Skin epidermis (tissue), 12 donors: ENCODE measurements at regions not wholly inside any gene's neighbourhood (a gene's known extent, or its start where the extent isn't known, plus 50 kb on each side); places are given as distances from the start of the nearest gene placed in this dataset.
A peak's percentile ranks its signal among the peaks of the same experiment; 100 is the strongest.

Source experiments
- H3K27ac ChIP-seq, 21 experiments: fragments of 200-600 bp; sonication (generic) in 11 of 21; one replicate each; pipeline ENCODE4 v1.5.0; 2020; ENCODE audit warnings: mild to moderate bottlenecking in 3 of 21, inconsistent platforms in 2 of 21, moderate library complexity in 2 of 21
- H3K4me3 ChIP-seq, 7 experiments: fragments of 200-600 bp; sonication (generic) in 2 of 7; one replicate each; pipeline ENCODE4 v1.5.0; 2020; ENCODE audit warnings: inconsistent platforms in 2 of 7, mild to moderate bottlenecking in 2 of 7, moderate library complexity in 1 of 7

DNA sequence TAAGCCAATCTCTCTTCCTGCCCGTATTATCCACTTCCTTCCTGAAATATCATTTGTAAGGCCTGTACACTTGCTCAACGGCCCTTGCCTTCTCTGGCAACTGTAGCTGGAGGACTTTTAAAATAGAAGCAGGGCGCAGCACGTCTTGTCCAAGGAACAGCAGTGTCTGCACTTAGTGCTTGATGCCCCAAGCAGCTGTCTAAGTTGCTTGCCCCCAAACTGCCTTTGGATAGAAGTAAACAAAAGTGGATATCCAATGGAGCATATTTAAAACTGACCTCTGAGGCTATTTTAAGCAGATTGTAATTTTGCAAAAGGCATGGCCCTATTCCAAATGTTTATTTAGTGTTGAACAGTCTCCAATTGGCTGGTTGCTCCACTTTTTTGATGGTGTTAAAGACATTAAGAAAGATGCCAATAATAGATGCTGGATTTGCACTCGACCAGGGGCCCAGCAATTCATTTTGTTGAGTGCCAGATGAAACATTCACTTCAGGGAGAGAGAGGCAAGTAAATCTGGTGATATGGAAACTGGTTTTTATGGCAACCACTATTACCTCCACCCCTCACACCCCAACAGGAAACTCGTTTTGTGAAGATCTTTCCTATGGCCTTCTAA, 526.8 kb upstream of the TBL1XR1 start:
- Histone ChIP-seq H3K4me3 (no peak overlapping the region), H3K27ac (peak overlapping the region in 2 of 21 experiments; percentile 14 to 18)

GRCh38 chr3:177725165-177725564, 527.9 kb upstream of the TBL1XR1 start:
- Histone ChIP-seq H3K4me3 (no peak overlapping the region), H3K27ac (peak overlapping the region in 1 of 21 experiments; percentile 16)

DNA sequence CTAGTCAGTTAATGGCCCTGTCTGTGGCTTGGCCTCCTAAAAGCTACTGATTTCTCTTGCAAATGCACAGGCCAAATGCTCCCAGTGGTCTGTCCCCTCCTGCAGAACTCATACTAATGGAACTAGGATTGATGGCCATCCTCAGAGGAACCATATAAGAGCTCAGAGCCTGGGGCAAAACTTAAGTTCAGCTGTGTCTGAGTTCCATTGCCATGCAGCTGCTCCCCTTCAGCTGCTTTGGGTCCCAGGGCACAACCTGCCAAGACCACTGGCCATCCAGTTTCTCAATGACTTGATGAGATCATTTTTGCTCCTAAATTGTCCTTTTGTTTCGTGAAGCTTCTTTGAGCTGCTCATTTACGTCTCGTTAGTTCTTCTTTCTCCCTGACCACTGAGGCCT, 529.5 kb upstream of the TBL1XR1 start:
- Histone ChIP-seq H3K27ac (no peak overlapping the region), H3K4me3 (no peak overlapping the region)

DNA sequence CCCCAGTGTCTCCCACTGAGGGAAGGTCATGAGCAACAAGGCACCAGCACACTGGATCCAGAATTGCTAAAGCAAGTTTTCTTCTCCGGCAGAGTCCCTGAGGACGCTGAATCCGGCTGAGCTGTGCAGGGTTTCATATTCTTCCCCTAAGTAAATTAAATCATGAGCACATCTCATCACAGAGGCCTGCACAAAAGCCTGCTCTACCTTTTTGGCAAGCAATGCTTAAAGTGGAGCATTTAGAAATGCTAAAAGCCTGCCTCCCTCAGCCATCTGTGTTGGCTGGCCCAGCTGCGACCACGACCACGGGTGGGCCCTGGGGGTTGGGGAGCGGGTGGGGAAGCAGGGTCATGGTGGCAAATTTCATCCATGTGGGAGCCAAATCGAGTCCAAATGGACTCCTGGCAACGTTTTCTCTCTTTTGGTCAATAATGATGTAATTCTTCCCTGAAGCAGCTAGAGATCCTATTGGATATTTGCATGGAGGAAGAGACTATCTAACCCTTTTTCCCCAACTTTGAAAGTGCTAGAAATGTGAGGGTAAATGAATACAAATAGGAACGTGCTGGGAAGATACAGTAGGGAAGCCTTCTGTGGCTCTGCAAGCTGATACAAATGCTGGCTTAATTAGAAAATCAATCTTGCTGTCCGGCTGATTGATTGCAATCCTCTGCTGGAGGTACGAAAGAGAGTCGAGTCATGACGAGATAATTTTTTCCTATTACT, 532.8 kb upstream of the TBL1XR1 start:
- no peak overlapping the region for H3K4me3 ChIP-seq

DNA sequence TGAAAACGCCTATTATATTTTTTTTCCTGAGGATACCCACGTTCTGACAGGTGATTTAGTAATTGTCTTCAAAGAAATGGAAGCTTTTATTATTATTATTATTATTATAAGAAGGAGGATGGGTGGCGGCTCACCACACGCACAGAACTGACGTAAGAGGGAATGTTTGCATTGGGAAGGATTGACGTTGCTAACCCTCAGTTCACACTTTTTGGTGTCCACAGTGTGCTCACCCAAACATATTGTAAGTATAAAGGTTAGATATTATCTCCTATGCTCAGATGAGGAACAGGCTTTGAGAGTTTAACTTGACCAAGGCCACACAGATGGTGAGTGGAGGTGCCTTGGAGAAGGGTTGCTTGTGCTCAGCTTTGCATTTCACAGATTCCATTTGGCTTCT, 533.5 kb upstream of the TBL1XR1 start:
- Histone ChIP-seq H3K27ac (no peak overlapping the region), H3K4me3 (no peak overlapping the region)

More for the DNA sequence above, 532.8 kb upstream of the TBL1XR1 start:
- no peak overlapping the region for H3K27ac ChIP-seq

- no peak overlapping the region for H3K4me3 ChIP-seq
- no peak overlapping the region for H3K27ac ChIP-seq
Measured at GRCh38 chr3:177731644-177732268, 534.5 kb upstream of the TBL1XR1 start.

DNA sequence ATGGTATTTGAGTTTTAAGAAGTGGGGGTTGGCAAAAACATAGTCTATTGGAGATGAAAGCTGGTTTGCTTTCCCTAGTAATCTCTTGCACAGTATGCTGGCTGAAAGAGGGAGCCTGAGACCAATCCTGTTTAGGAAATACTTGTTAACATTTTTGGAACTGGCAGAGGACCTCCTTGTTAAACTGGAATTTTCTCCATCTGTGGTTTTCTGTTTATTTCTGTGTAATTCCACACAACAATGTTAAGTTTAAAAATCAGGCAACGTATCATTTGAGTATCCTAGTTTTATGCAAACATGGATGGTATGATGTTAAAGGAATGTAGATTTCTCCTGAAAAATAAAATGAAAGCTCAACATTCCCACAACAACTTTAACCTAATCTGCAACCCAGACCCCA, 536.0 kb upstream of the TBL1XR1 start:
- no peak overlapping the region for H3K4me3 ChIP-seq
- no peak overlapping the region for H3K27ac ChIP-seq

- Histone ChIP-seq H3K4me3 (no peak overlapping the region), H3K27ac (no peak overlapping the region)
Measured at GRCh38 chr3:177733936-177734335, 536.7 kb upstream of the TBL1XR1 start.

DNA sequence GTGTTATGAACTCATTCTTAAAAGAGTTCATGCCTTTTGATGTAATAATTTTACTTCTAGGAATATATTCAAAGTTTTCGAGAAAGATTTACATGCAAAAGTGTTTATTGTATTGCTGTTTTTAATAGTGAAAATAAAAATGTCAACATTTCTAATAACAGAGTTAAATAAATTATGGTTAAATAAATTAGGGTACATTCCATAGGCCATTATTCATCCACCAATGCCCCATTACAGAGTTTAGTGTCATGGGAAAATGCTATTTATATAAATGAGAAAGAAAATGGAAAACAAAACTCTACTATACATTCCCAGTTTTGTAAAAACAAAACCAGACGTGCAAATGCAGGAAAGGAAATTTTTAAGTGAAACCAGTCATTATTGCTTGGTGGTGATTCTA, 538.1 kb upstream of the TBL1XR1 start:
- Histone ChIP-seq H3K27ac (no peak overlapping the region), H3K4me3 (no peak overlapping the region)

DNA sequence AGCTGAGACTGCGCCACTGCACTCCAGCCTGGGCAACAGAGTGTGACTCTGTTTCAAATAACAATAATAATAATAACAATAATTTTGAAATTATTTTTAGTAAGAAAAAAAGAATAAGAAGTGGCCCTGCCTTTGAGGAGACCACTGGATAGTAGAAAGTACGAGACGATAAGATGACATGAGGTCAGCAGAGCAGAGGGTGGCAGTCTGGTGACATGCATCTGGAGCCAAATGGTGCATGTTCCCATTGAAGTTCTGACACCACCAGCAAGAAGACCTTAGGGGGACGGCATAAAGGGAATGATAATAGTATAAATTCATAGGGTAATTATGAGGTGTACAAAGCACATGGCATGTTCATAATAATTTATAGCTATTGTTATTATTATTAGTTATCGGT, 542.2 kb upstream of the TBL1XR1 start:
- no peak overlapping the region for H3K27ac ChIP-seq

DNA sequence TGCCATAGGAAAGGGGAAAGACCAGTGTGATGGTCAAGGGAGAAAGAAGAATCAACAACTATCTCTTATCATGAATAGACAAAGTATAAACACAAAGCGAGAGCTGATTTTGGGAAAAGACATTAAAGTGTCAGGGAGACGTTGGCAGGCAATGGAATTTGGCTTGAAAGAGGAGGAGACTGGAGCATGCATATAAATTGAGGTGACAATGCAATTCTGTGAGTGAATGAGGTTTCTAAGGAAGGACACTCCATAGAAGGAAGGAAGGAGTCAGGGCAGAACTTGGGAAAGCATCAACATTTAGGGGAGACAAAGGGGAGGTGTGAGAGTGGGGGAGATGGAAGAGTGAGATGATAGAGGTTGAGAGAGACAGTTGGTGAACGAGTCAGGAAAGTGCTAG, 543.0 kb upstream of the TBL1XR1 start:
- Histone ChIP-seq H3K27ac (no peak overlapping the region), H3K4me3 (no peak overlapping the region)

More for the DNA sequence above, 542.2 kb upstream of the TBL1XR1 start:
- H3K4me3 ChIP-seq = no peak overlapping the region

DNA sequence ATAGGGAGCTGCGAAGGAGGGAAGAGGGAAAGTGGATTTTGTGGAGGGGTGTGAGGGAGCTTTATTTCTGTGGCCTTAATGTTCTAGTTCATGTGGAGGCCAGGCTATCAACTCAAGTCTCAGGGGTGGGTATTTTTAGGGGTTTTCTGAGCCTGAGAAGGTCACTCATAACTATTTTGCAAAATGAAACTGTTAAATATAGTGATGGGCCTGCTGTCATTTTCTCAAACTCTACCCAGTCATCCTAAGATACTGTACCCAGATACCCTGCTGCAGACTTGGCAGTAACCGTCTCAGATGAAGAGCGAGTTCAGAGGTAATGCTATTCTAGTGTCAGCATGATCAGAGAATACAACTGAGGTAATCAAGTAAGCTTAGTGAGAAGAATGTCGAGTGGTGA, 545.0 kb upstream of the TBL1XR1 start:
- Histone ChIP-seq H3K4me3 (no peak overlapping the region), H3K27ac (no peak overlapping the region)

GRCh38 chr3:177743173-177743890, 546.0 kb upstream of the TBL1XR1 start:
- Histone ChIP-seq H3K4me3 (no peak overlapping the region), H3K27ac (no peak overlapping the region)

DNA sequence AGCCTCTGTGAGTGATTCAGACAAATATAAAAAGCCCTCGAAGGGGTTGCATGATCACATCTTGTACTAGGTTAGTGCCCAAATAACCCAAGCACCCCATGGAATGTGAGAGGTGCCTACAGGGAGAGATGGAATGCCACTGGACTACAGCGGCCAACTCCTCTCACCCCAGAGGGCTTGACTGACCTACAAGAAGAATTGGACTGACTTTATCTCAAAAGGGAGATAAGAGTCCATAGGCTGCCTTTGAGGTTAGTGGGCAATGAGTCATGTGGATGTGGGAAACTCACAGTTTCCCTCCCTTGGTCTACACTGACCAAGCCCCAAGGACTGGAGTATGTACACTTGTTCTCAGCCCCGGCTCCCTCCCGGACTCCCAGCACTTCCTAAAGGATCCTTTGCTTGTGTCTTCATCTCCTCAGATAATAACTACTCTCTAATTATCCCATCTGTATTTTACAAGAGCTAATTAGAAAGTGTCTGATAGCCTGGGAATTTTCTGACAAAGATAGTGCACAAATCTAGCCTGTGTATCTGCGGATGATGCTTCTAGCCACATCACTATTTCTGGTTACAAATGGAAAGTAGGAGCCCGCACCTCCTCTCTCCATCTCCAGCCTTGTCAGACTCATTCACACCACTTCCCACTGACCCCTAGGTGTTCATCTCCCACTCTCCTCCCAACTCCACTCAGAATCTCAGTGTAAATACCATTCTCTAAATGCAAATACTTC, 547.8 kb upstream of the TBL1XR1 start:
- Histone ChIP-seq H3K27ac (no peak overlapping the region), H3K4me3 (no peak overlapping the region)

- Histone ChIP-seq H3K4me3 (no peak overlapping the region), H3K27ac (no peak overlapping the region)
Measured at GRCh38 chr3:177745607-177746005, 548.3 kb upstream of the TBL1XR1 start.

GRCh38 chr3:177746337-177746933, 549.2 kb upstream of the TBL1XR1 start:
- no peak overlapping the region for H3K4me3 ChIP-seq
- H3K27ac ChIP-seq = peak overlapping the region in 3 of 21 experiments; percentile 8 to 37 (median 18)

DNA sequence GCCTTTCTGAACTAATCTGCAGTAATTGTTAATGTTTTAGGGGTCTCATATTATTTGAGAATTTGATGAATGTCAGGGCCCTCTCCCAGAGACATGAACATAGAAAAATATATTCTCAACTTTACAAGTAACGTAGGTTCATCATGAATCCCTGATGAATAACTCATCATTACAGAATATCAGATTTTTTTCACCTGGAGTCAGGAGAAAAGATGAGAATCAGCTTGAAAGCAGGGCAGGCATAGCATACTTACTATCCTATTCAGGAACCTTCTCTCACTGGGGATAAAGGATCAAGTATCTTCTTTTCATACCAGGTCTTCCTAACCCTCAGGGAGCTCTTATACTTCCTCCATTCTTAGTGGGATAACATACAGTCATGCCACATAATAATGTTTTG, 552.6 kb upstream of the TBL1XR1 start:
- no peak overlapping the region for H3K27ac ChIP-seq

GRCh38 chr3:177750436-177750835, 553.2 kb upstream of the TBL1XR1 start:
- H3K27ac ChIP-seq = no peak overlapping the region
- H3K4me3 ChIP-seq = no peak overlapping the region

More for the DNA sequence above, 552.6 kb upstream of the TBL1XR1 start:
- H3K4me3 ChIP-seq = no peak overlapping the region

GRCh38 chr3:177751770-177752169, 554.5 kb upstream of the TBL1XR1 start:
- H3K27ac ChIP-seq = no peak overlapping the region
- H3K4me3 ChIP-seq = no peak overlapping the region
